ENCODE measurements at regions not wholly inside any gene's neighbourhood (a gene's known extent, or its start where the extent isn't known, plus 50 kb on each side); places are given as distances from the start of the nearest gene placed in this dataset.

- Histone ChIP-seq H3K4me3 (ENCODE audit: low read length in 3 of 3) (no peak overlapping the region), H3K27me3 (ENCODE audit: control insufficient read depth, insufficient read depth, low read length) (no peaks in the 10 kb centered on the region), H3K36me3 (ENCODE audit: control insufficient read depth in 2 of 3, insufficient read depth in 3 of 3, low read length in 3 of 3) (no peaks in the 10 kb centered on the region), H3K4me1 (ENCODE audit: control insufficient read depth in 2 of 3, insufficient read depth in 2 of 3, low read depth in 1 of 3, low read length in 3 of 3) (peaks cover 0 to 12% (median 0%) of the 10 kb centered on the region in 3 donors), H3K9ac (ENCODE audit: low read length in 3 of 3) (no peak overlapping the region), H3K27ac (ENCODE audit: low read depth in 2 of 2, low read length in 2 of 2) (no peak overlapping the region), H3K9me3 (ENCODE audit: control insufficient read depth in 2 of 3, insufficient read depth in 1 of 3, low read length in 3 of 3) (peaks cover 0 to 1% (median 0%) of the 10 kb centered on the region in 3 donors)
- intact Hi-C loops (cut with DNase I), result no loop called here
- DNase-seq (no peak), FAIRE-seq (no peak)
- TF ChIP-seq CTCF (IDR thresholded peaks at IDR 0.05; ENCODE audit: borderline replicate concordance, extremely low read depth, insufficient read depth), result no peak
These were observed 253.3 kb upstream of the TANK start for GRCh38 chr2:160906878-160907277.

- Histone ChIP-seq H3K9ac (ENCODE audit: low read length in 3 of 3) (no peak overlapping the region), H3K4me3 (ENCODE audit: low read length in 3 of 3) (no peak overlapping the region), H3K9me3 (ENCODE audit: control insufficient read depth in 2 of 3, insufficient read depth in 1 of 3, low read length in 3 of 3) (peaks cover 0 to 1% (median 0%) of the 10 kb centered on the region in 3 donors), H3K27me3 (ENCODE audit: control insufficient read depth, insufficient read depth, low read length) (no peaks in the 10 kb centered on the region), H3K4me1 (ENCODE audit: control insufficient read depth in 2 of 3, insufficient read depth in 2 of 3, low read depth in 1 of 3, low read length in 3 of 3) (peaks cover 0 to 10% (median 0%) of the 10 kb centered on the region in 3 donors), H3K36me3 (ENCODE audit: control insufficient read depth in 2 of 3, insufficient read depth in 3 of 3, low read length in 3 of 3) (no peaks in the 10 kb centered on the region), H3K27ac (ENCODE audit: low read depth in 2 of 2, low read length in 2 of 2) (no peak overlapping the region)
- intact Hi-C loops (cut with DNase I), result no loop called here
- TF ChIP-seq CTCF (IDR thresholded peaks at IDR 0.05; ENCODE audit: borderline replicate concordance, extremely low read depth, insufficient read depth), result no peak
- no peak for DNase-seq
- FAIRE-seq, result no peak
These were observed 252.5 kb upstream of the TANK start for GRCh38 chr2:160907738-160908137.

- Histone ChIP-seq H3K36me3 (ENCODE audit: control insufficient read depth in 2 of 3, insufficient read depth in 3 of 3, low read length in 3 of 3) (no peaks in the 10 kb centered on the region), H3K9ac (ENCODE audit: low read length in 3 of 3) (no peak overlapping the region), H3K27ac (ENCODE audit: low read depth in 2 of 2, low read length in 2 of 2) (no peak overlapping the region), H3K4me1 (ENCODE audit: control insufficient read depth in 2 of 3, insufficient read depth in 2 of 3, low read depth in 1 of 3, low read length in 3 of 3) (peaks cover 0 to 10% (median 0%) of the 10 kb centered on the region in 3 donors), H3K9me3 (ENCODE audit: control insufficient read depth in 2 of 3, insufficient read depth in 1 of 3, low read length in 3 of 3) (peaks cover 0 to 1% (median 0%) of the 10 kb centered on the region in 3 donors), H3K4me3 (ENCODE audit: low read length in 3 of 3) (no peak overlapping the region), H3K27me3 (ENCODE audit: control insufficient read depth, insufficient read depth, low read length) (no peaks in the 10 kb centered on the region)
- no peak for TF ChIP-seq CTCF (IDR thresholded peaks at IDR 0.05; ENCODE audit: borderline replicate concordance, extremely low read depth, insufficient read depth)
- DNase-seq (no peak), FAIRE-seq (no peak)
- intact Hi-C loops (cut with DNase I), result no loop called here
These were observed 252.1 kb upstream of the TANK start for GRCh38 chr2:160908157-160908556.

GRCh38 chr2:160909781-160910242, 250.4 kb upstream of the TANK start:
- no peaks in the 10 kb centered on the region for H3K27me3 ChIP-seq (ENCODE audit: control insufficient read depth, insufficient read depth, low read length)
- no peak overlapping the region for H3K4me3 ChIP-seq (ENCODE audit: low read length in 3 of 3)
- TF ChIP-seq CTCF (IDR thresholded peaks at IDR 0.05; ENCODE audit: borderline replicate concordance, extremely low read depth, insufficient read depth), result no peak
- peaks cover 0 to 1% (median 0%) of the 10 kb centered on the region in 3 donors for H3K9me3 ChIP-seq (ENCODE audit: control insufficient read depth in 2 of 3, insufficient read depth in 1 of 3, low read length in 3 of 3)
- intact Hi-C loops (cut with DNase I), result no loop called here
- H3K9ac ChIP-seq (ENCODE audit: low read length in 3 of 3), result no peak overlapping the region
- FAIRE-seq, result no peak
- H3K4me1 ChIP-seq (ENCODE audit: control insufficient read depth in 2 of 3, insufficient read depth in 2 of 3, low read depth in 1 of 3, low read length in 3 of 3), result peaks cover 0 to 10% (median 0%) of the 10 kb centered on the region in 3 donors
- no peak for DNase-seq
- H3K36me3 ChIP-seq (ENCODE audit: control insufficient read depth in 2 of 3, insufficient read depth in 3 of 3, low read length in 3 of 3), result no peaks in the 10 kb centered on the region
- H3K27ac ChIP-seq (ENCODE audit: low read depth in 2 of 2, low read length in 2 of 2), result no peak overlapping the region
